ENCODE measurements at regions not wholly inside any gene's neighbourhood (a gene's known extent, or its start where the extent isn't known, plus 50 kb on each side); places are given as distances from the start of the nearest gene placed in this dataset.
A peak's percentile ranks its signal among the peaks of the same experiment; 100 is the strongest.

DNA sequence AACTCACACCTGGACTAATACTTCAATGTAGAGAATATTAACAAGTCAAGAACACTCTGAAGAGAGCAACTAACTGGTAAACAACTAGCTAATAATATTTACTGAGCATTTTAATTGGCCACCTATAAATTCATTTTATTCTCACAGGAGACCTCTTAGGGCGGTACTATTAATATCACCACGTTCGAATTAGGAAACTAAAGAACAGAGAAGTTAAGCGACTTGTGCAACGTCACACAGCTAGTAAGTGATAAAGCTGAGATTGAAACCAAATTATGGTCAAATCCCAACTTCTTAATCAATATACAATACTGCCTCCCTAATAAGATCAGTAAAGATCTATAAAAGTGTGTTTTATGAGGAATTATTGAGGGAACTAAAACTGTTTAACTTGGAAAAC, 1034.3 kb upstream of the POU3F3 start:
- ATAC-seq: no peak
- intact Hi-C loops (cut with DNase I, micrococcal nuclease): no loop called here
- H3K4me1 ChIP-seq (ENCODE audit: low read depth): no peaks in the 10 kb centered on the region
- DNase-seq: no peak
- TF ChIP-seq, protein P1, sequence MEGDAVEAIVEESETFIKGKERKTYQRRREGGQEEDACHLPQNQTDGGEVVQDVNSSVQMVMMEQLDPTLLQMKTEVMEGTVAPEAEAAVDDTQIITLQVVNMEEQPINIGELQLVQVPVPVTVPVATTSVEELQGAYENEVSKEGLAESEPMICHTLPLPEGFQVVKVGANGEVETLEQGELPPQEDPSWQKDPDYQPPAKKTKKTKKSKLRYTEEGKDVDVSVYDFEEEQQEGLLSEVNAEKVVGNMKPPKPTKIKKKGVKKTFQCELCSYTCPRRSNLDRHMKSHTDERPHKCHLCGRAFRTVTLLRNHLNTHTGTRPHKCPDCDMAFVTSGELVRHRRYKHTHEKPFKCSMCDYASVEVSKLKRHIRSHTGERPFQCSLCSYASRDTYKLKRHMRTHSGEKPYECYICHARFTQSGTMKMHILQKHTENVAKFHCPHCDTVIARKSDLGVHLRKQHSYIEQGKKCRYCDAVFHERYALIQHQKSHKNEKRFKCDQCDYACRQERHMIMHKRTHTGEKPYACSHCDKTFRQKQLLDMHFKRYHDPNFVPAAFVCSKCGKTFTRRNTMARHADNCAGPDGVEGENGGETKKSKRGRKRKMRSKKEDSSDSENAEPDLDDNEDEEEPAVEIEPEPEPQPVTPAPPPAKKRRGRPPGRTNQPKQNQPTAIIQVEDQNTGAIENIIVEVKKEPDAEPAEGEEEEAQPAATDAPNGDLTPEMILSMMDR (IDR thresholded peaks at IDR 0.05): no peak
- no peaks in the 10 kb centered on the region for H3K36me3 ChIP-seq (ENCODE audit: low read depth)
- no peaks in the 10 kb centered on the region for H3K9me3 ChIP-seq
- no peak overlapping the region for H3K4me3 ChIP-seq

DNA sequence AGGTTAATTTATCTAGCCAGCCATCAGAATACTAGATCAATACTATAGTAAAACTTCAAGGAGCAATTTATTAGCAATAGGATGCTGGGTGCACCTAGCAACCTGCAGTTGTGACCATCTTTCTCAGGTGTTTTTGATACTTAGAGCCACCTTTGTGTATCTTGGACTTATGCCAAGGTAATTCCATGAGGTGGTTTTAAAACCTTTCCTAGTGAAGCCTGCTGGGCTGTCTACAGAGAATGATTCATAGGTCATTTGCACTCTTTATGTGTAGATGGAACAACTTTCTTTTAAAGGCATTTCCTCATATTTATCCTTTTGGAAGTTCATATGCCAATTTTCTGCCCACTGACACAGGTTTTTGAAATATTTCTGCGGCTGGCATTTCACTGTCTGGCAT, 1030.1 kb upstream of the POU3F3 start:
- intact Hi-C loops (cut with DNase I, micrococcal nuclease): no loop called here
- Histone ChIP-seq H3K9me3 (no peaks in the 10 kb centered on the region), H3K4me3 (no peak overlapping the region), H3K4me1 (ENCODE audit: low read depth) (no peaks in the 10 kb centered on the region), H3K36me3 (ENCODE audit: low read depth) (no peaks in the 10 kb centered on the region)
- DNase-seq (peak in 1 of 3 donors; percentile 35), ATAC-seq (peak; percentile 92)
- TF ChIP-seq, protein P1 (IDR thresholded peaks at IDR 0.05): no peak

DNA sequence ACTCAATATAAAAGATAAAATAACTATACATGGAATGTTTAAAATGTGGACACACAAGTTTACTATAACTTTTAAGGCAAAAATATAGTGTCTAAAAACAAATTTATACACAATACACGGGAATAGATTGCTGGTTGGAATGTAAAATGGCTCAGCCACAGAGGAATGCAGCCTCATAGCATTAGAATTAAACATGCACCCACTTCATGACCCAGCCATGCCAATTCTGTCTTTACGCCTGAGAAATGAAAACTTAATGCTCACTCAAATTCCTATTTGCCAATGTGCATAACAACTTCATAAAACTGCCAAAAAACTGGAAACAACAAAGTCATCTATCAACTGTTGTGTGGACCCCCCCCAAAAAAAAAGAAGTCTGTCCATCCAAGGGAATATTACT, 1006.6 kb upstream of the POU3F3 start:
- DNase-seq: no peak
- no peaks in the 10 kb centered on the region for H3K9me3 ChIP-seq
- H3K4me3 ChIP-seq: no peak overlapping the region
- H3K4me1 ChIP-seq (ENCODE audit: low read depth): no peaks in the 10 kb centered on the region
- ATAC-seq: no peak
- TF ChIP-seq, protein P1 (IDR thresholded peaks at IDR 0.05): no peak
- H3K36me3 ChIP-seq (ENCODE audit: low read depth): no peaks in the 10 kb centered on the region
- intact Hi-C loops (cut with DNase I, micrococcal nuclease): no loop called here

DNA sequence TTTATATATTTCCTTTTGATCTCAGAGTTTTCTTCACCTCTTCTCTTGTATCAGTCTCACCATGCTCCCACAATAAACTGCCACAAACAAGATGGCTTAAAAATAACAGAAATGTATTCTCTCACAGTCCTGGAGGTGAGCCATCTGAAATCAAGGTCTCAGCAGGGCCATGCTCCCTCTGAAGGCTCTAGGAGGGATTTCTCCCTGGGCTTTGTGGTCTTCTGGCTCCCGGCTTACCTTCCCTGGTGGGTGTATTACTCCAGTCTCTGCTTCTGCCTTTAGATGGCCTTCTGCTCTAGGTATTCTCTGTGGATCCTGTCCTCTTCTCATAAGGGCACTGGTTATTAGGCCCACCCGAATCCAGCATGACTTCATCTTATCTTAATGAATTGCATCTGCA, 994.7 kb upstream of the POU3F3 start:
- intact Hi-C loops (cut with DNase I, micrococcal nuclease): no loop called here
- no peaks in the 10 kb centered on the region for H3K9me3 ChIP-seq
- no peak overlapping the region for H3K4me3 ChIP-seq
- no peaks in the 10 kb centered on the region for H3K36me3 ChIP-seq (ENCODE audit: low read depth)
- ATAC-seq (no peak), DNase-seq (no peak)
- H3K4me1 ChIP-seq (ENCODE audit: low read depth): no peaks in the 10 kb centered on the region
- TF ChIP-seq, protein P1 (IDR thresholded peaks at IDR 0.05): no peak

DNA sequence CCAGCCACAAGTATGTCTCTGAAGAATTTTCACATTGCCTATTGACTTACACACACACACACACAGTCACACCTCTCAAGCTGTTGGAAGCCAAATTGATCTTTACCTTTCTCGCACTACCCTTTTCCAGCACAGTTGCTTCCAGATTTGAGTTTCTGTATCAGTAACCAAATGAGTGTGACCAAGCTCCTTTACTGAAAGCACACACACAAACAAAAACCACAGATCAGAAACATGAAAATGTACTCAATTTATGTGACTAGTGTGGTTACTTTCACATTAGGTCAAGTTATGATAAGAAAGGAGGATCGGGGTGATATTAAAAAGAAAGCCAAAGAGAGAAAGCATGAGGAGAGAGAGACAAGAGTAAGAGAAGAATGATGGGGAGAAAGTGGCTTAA, 993.9 kb upstream of the POU3F3 start:
- intact Hi-C loops (cut with DNase I, micrococcal nuclease): no loop called here
- H3K4me1 ChIP-seq (ENCODE audit: low read depth): no peaks in the 10 kb centered on the region
- no peaks in the 10 kb centered on the region for H3K36me3 ChIP-seq (ENCODE audit: low read depth)
- H3K4me3 ChIP-seq: no peak overlapping the region
- TF ChIP-seq, protein P1 (IDR thresholded peaks at IDR 0.05): no peak
- no peaks in the 10 kb centered on the region for H3K9me3 ChIP-seq
- ATAC-seq: no peak
- no peak for DNase-seq

DNA sequence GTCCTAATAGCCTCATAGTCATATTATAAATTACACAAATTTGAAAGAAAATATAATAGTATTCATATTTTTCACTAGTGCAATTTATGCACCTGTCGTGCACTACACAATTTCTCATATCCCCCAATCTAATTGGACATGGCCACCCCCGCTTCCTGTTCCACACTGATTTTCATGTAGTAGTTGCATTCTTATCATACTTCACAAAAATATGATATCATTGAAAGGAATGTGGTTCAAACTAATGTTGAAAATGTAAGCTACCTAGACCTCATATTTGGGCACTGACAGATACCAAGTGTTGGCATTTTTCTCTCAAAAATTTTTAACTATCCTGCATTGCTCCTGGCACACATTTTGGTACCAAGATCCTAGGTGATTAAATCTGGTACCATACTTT, 985.5 kb upstream of the POU3F3 start:
- ATAC-seq (no peak), DNase-seq (no peak)
- Histone ChIP-seq H3K4me1 (ENCODE audit: low read depth) (no peaks in the 10 kb centered on the region), H3K4me3 (no peak overlapping the region), H3K9me3 (no peaks in the 10 kb centered on the region), H3K36me3 (ENCODE audit: low read depth) (no peaks in the 10 kb centered on the region)
- intact Hi-C loops (cut with DNase I, micrococcal nuclease): no loop called here
- TF ChIP-seq, protein P1 (IDR thresholded peaks at IDR 0.05): no peak

Measured in mucosa of descending colon (tissue), 3 donors.